ENCODE measurements at regions not wholly inside any gene's neighbourhood (a gene's known extent, or its start where the extent isn't known, plus 50 kb on each side); places are given as distances from the start of the nearest gene placed in this dataset.

DNA sequence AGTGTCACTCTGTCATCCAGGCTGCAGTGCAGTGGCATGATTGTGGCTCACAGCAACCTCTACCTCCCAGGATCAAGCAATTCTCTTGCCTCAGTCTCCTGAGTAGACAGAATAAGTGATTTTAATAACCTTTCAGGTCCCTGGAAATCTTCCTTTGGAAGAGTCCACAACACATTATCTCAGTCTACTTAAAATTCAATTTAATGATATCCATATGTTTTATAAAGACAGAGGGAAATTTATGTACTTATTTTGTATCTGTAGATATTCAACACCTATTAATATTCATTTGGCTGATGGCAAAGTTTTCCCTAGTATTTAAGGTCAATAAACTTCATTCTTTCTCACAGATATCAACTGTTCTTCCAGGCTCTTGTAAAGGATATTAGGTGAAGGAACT, 881.4 kb upstream of the GJE1 start:
- TF ChIP-seq, protein P1, sequence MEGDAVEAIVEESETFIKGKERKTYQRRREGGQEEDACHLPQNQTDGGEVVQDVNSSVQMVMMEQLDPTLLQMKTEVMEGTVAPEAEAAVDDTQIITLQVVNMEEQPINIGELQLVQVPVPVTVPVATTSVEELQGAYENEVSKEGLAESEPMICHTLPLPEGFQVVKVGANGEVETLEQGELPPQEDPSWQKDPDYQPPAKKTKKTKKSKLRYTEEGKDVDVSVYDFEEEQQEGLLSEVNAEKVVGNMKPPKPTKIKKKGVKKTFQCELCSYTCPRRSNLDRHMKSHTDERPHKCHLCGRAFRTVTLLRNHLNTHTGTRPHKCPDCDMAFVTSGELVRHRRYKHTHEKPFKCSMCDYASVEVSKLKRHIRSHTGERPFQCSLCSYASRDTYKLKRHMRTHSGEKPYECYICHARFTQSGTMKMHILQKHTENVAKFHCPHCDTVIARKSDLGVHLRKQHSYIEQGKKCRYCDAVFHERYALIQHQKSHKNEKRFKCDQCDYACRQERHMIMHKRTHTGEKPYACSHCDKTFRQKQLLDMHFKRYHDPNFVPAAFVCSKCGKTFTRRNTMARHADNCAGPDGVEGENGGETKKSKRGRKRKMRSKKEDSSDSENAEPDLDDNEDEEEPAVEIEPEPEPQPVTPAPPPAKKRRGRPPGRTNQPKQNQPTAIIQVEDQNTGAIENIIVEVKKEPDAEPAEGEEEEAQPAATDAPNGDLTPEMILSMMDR (IDR thresholded peaks at IDR 0.05; ENCODE audit: low read depth, low read length) = no peak
- no peak for TF ChIP-seq POLR2A (IDR thresholded peaks at IDR 0.05; ENCODE audit: extremely low read depth, insufficient read length)
- TF ChIP-seq, protein P2, sequence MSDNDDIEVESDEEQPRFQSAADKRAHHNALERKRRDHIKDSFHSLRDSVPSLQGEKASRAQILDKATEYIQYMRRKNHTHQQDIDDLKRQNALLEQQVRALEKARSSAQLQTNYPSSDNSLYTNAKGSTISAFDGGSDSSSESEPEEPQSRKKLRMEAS (IDR thresholded peaks at IDR 0.05; ENCODE audit: low read depth, low read length) = no peak
